HepG2 (cell line): ENCODE measurements at regions not wholly inside any gene's neighbourhood (a gene's known extent, or its start where the extent isn't known, plus 50 kb on each side); places are given as distances from the start of the nearest gene placed in this dataset.
"Not testable (repeated sequence)": the region's sequence is repeated elsewhere in the genome, so short reads cannot be mapped to it uniquely, and the experiment has no call there.

Experiments used
- CEBPB ChIP-seq: IDR thresholded peaks from 2 replicates; pipeline ENCODE4 v1.6.1; 2011; ENCODE audit warnings: low read depth, low read length, improper control_type of control experiment, borderline replicate concordance
- CEBPG ChIP-seq: IDR thresholded peaks from 2 replicates; pipeline ENCODE4 v1.6.1; 2016
- DPF2 ChIP-seq: sonication (generic); formaldehyde crosslinking; IDR thresholded peaks from 2 replicates; pipeline ENCODE4 v1.4.0; 2020; ENCODE audit warnings: mild to moderate bottlenecking, low read depth, missing genetic modification reagents, borderline replicate concordance
- HOXA3 ChIP-seq: sonication (generic); formaldehyde crosslinking; IDR thresholded peaks from 2 replicates; pipeline ENCODE4 v1.5.0; 2020; ENCODE audit warnings: missing genetic modification reagents
- MED1 ChIP-seq: sonication (generic); formaldehyde crosslinking; IDR thresholded peaks from 2 replicates; pipeline ENCODE4 v1.4.0; 2020; ENCODE audit warnings: missing genetic modification reagents
- RARA ChIP-seq: IDR thresholded peaks from 2 replicates; pipeline ENCODE4 v1.6.1; 2016; ENCODE audit warnings: missing genetic modification reagents, missing compliant biosample characterization
- SALL1 ChIP-seq: sonication (generic); formaldehyde crosslinking; IDR thresholded peaks from 2 replicates; pipeline ENCODE4 v1.8.0; 2022; ENCODE audit warnings: mild to moderate bottlenecking, missing genetic modification reagents
- SOX13 ChIP-seq, 3 experiments: fragments of 450-650 bp in 1 of 3; sonication (generic) in 1 of 3; formaldehyde crosslinking in 1 of 3; IDR thresholded peaks in 2 of 3; conservative IDR thresholded peaks in 1 of 3; 2 replicates each; pipeline versions ENCODE4 v1.5.0 to v1.6.1; 2016 to 2020; ENCODE audit warnings: antibody characterized with exemption in 1 of 3, mild to moderate bottlenecking in 1 of 3, missing compliant biosample characterization in 1 of 3, missing genetic modification reagents in 1 of 3, moderate library complexity in 1 of 3
- SP5 ChIP-seq: IDR thresholded peaks from 2 replicates; pipeline ENCODE4 v1.6.1; 2016; ENCODE audit warnings: low read depth, borderline replicate concordance
- TBX2 ChIP-seq: sonication (generic); formaldehyde crosslinking; IDR thresholded peaks from 2 replicates; pipeline ENCODE4 v1.5.0; 2020; ENCODE audit warnings: missing genetic modification reagents, mild to moderate bottlenecking, borderline replicate concordance
- TBX3 ChIP-seq: fragments of 450-650 bp; IDR thresholded peaks from 2 replicates; pipeline ENCODE4 v1.6.1; 2017; ENCODE audit warnings: antibody characterized with exemption, mild to moderate bottlenecking, inconsistent platforms, borderline replicate concordance
- ZMYM4 ChIP-seq: sonication (generic); formaldehyde crosslinking; IDR thresholded peaks from 2 replicates; pipeline ENCODE4 v1.8.1; 2023; ENCODE audit warnings: mild to moderate bottlenecking, missing genetic modification reagents
- TF ChIP-seq, protein P1 (sequence below): IDR thresholded peaks from 2 replicates; pipeline ENCODE4 v1.4.0; 2020; ENCODE audit warnings: mild to moderate bottlenecking, missing genetic modification reagents
- TF ChIP-seq, protein P2 (sequence below): sonication (generic); formaldehyde crosslinking; IDR thresholded peaks from 2 replicates; pipeline ENCODE4 v1.4.0; 2020; ENCODE audit warnings: missing genetic modification reagents
- TF ChIP-seq, protein P3 (sequence below): sonication (generic); formaldehyde crosslinking; IDR thresholded peaks from 2 replicates; pipeline ENCODE4 v1.4.0; 2020; ENCODE audit warnings: missing genetic modification reagents, low read depth, mild to moderate bottlenecking, borderline replicate concordance

DNA sequence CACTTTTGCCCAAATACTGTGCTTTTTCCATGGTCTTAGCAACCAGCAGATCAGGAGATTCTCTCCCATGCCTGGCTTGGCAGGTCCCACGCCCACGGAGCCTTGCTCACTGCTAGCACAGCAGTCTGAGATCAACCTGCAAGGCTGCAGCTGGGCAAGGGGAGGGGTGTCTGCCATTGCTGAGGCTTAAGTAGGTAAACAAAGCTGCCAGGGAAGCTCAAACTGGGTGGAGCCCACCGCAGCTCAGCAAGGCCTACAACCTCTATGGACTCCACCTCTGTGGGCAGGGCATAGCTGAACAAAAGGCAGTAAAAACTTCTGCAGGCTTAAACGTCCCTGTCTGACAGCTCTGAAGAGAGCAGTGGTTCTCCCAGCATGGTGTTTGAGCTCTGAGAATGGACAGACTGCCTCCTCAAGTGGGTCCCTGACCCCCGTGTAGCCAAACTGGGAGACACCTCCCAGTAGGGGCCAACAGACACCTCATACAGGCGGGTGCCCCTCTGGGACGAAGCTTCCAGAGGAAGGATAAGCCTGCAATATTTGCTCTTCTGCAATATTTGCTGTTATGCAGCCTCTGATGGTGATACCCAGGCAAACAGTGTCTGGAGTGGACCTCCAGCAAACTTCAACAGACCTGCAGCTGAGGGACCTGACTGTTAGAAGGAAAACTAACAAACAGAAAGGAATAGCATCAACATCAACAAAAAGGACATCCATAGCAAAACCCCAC, 132.8 kb upstream of the STARD13 start (continued):
- TF ChIP-seq SALL1 (CRISPR knock-in tag) (peak; percentile 66), CEBPB (peak; percentile 47; the same call in 1 of the 2 replicates), TBX3 (0 out of 2 replicates have a peak, but pooled peaks have one; percentile 19), ZMYM4 (CRISPR knock-in tag) (peak; percentile 34), RARA (CRISPR knock-in tag) (peak; percentile 37; the same call in 1 of the 2 replicates), SP5 (0 out of 2 replicates have a peak, but pooled peaks have one; percentile 37), MED1 (CRISPR knock-in tag) (0 out of 2 replicates have a peak, but pooled peaks have one; percentile 23), CEBPG (peak; percentile 60), SOX13 (CRISPR knock-in tag; conservative IDR thresholded peaks at IDR 0.05 in 1 of 2, IDR thresholded peaks at IDR 0.05 in 1 of 2) (peak in 1 of 2 experiments; percentile 27; a peak in 1 of 4 replicates), DPF2 (CRISPR knock-in tag) (peak; percentile 51; the same call in 1 of the 2 replicates), HOXA3 (peak; percentile 39), TBX2 (CRISPR knock-in tag) (peak; percentile 39; the same call in 1 of the 2 replicates)
- not testable (repeated sequence) for TF ChIP-seq SOX13 (IDR thresholded peaks at IDR 0.05)
- TF ChIP-seq, protein P1, sequence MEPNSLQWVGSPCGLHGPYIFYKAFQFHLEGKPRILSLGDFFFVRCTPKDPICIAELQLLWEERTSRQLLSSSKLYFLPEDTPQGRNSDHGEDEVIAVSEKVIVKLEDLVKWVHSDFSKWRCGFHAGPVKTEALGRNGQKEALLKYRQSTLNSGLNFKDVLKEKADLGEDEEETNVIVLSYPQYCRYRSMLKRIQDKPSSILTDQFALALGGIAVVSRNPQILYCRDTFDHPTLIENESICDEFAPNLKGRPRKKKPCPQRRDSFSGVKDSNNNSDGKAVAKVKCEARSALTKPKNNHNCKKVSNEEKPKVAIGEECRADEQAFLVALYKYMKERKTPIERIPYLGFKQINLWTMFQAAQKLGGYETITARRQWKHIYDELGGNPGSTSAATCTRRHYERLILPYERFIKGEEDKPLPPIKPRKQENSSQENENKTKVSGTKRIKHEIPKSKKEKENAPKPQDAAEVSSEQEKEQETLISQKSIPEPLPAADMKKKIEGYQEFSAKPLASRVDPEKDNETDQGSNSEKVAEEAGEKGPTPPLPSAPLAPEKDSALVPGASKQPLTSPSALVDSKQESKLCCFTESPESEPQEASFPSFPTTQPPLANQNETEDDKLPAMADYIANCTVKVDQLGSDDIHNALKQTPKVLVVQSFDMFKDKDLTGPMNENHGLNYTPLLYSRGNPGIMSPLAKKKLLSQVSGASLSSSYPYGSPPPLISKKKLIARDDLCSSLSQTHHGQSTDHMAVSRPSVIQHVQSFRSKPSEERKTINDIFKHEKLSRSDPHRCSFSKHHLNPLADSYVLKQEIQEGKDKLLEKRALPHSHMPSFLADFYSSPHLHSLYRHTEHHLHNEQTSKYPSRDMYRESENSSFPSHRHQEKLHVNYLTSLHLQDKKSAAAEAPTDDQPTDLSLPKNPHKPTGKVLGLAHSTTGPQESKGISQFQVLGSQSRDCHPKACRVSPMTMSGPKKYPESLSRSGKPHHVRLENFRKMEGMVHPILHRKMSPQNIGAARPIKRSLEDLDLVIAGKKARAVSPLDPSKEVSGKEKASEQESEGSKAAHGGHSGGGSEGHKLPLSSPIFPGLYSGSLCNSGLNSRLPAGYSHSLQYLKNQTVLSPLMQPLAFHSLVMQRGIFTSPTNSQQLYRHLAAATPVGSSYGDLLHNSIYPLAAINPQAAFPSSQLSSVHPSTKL (CRISPR knock-in tag), result peak; percentile 45; the same call in 1 of the 2 replicates
- TF ChIP-seq, protein P2, sequence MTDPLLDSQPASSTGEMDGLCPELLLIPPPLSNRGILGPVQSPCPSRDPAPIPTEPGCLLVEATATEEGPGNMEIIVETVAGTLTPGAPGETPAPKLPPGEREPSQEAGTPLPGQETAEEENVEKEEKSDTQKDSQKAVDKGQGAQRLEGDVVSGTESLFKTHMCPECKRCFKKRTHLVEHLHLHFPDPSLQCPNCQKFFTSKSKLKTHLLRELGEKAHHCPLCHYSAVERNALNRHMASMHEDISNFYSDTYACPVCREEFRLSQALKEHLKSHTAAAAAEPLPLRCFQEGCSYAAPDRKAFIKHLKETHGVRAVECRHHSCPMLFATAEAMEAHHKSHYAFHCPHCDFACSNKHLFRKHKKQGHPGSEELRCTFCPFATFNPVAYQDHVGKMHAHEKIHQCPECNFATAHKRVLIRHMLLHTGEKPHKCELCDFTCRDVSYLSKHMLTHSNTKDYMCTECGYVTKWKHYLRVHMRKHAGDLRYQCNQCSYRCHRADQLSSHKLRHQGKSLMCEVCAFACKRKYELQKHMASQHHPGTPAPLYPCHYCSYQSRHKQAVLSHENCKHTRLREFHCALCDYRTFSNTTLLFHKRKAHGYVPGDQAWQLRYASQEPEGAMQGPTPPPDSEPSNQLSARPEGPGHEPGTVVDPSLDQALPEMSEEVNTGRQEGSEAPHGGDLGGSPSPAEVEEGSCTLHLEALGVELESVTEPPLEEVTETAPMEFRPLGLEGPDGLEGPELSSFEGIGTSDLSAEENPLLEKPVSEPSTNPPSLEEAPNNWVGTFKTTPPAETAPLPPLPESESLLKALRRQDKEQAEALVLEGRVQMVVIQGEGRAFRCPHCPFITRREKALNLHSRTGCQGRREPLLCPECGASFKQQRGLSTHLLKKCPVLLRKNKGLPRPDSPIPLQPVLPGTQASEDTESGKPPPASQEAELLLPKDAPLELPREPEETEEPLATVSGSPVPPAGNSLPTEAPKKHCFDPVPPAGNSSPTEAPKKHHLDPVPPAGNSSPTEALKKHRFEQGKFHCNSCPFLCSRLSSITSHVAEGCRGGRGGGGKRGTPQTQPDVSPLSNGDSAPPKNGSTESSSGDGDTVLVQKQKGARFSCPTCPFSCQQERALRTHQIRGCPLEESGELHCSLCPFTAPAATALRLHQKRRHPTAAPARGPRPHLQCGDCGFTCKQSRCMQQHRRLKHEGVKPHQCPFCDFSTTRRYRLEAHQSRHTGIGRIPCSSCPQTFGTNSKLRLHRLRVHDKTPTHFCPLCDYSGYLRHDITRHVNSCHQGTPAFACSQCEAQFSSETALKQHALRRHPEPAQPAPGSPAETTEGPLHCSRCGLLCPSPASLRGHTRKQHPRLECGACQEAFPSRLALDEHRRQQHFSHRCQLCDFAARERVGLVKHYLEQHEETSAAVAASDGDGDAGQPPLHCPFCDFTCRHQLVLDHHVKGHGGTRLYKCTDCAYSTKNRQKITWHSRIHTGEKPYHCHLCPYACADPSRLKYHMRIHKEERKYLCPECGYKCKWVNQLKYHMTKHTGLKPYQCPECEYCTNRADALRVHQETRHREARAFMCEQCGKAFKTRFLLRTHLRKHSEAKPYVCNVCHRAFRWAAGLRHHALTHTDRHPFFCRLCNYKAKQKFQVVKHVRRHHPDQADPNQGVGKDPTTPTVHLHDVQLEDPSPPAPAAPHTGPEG (CRISPR knock-in tag), result 0 out of 2 replicates have a peak, but pooled peaks have one; percentile 24
- TF ChIP-seq, protein P3, sequence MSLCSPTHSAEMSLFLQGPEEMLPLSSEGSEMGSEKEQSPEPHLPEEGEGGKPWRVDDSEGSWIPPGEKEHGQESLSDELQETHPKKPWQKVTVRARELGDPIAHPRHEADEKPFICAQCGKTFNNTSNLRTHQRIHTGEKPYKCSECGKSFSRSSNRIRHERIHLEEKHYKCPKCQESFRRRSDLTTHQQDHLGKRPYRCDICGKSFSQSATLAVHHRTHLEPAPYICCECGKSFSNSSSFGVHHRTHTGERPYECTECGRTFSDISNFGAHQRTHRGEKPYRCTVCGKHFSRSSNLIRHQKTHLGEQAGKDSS (CRISPR knock-in tag), result peak; percentile 26; the same call in 1 of the 2 replicates
